NCI-H460 (cell line): ENCODE measurements at regions not wholly inside any gene's neighbourhood (a gene's known extent, or its start where the extent isn't known, plus 50 kb on each side); places are given as distances from the start of the nearest gene placed in this dataset.
"Not testable (repeated sequence)": the region's sequence is repeated elsewhere in the genome, so short reads cannot be mapped to it uniquely, and the experiment has no call there.

Experiments
- DNase-seq: peaks from one replicate; pipeline ENCODE4 v3.0.0-alpha.2; 2016; ENCODE audit warnings: low read depth; ENCODE audit errors: extremely low read depth

- no peak for DNase-seq
Observed at GRCh38 chr14:83899706-83900105, 1630.2 kb upstream of the FLRT2 start.

GRCh38 chr14:83905157-83905556, 1624.8 kb upstream of the FLRT2 start:
- DNase-seq, result no peak

DNA sequence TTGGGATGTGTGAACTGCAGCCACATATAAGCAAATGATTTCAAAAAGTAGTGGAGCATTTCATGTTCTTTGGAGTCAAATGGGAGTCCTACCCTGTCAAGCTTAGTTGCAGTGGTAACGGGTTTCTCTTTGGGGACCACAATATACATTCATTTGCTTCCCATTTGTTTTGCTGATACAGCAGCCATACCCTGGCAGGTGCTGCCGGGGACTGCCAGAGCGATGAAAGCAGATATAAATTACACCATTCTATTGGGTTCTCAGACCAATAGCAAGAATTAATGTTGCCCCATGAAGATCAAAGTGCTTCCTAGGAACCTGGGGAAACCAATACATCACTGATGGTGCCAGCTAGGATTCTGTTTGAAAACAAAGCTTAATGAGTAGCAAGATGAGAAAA, 1621.5 kb upstream of the FLRT2 start:
- DNase-seq, result no peak

GRCh38 chr14:83909507-83909906, 1620.4 kb upstream of the FLRT2 start:
- no peak for DNase-seq

- no peak for DNase-seq
Observed at GRCh38 chr14:83912032-83912642, 1617.8 kb upstream of the FLRT2 start.

DNA sequence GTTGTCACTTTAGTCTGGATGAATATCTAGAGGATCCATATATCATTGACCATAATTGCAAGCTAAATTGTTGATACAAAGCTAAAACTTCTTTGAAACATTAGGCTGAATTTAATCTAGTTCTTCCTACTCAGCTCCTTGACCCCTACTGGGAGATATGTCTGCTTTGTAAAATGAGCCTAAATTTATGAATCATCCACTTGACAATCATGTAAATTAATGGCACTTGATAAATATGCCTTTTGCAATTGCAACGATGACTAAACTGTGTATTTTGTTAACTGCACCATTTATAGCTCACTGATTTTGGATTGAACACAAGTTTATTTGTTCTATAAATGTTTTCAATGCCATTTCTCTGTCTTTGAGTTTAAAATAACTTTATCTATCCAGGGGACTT, 1616.5 kb upstream of the FLRT2 start:
- DNase-seq, result no peak

GRCh38 chr14:83918546-83918945, 1611.4 kb upstream of the FLRT2 start:
- DNase-seq, result no peak

DNA sequence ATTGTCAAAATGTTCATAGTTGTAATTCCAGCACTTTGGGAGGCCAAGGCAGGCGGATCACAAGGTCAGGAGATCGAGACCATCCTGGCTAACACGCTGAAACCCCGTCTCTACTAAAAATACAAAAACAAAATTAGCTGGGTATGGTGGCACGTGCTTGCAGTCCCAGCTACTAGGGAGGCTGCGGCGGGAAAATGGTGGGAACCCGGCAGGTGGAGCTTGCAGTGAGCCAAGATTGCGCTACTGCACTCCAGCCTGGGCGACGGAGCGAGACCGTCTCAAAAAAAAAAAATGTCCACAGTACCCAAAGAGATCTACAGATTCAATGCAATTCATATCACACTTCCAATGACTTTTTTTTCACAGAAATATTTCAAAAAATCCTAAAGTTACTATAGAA, 1610.3 kb upstream of the FLRT2 start:
- not testable (repeated sequence) for DNase-seq

GRCh38 chr14:83923842-83924241, 1606.1 kb upstream of the FLRT2 start:
- DNase-seq, result no peak

- no peak for DNase-seq
Observed at GRCh38 chr14:83924259-83924658, 1605.7 kb upstream of the FLRT2 start.

DNA sequence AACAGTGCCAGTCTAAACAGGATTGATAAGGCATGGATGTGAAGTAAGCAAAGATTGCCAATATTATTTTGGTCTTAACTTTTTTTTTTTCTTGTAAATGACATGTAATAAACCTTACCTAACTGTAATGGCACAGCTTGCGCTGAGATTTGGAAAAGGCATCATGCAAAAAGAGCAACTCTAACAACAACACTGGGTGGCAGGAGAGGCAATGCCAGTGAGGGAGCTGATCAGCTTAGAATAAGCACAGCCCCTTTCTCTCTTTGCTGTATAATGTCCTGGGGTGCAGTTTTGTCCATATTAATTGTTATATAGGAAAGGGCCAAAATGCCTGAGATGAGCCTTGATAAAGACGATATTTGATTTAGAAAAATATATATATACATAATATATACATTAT, 1589.7 kb upstream of the FLRT2 start:
- no peak for DNase-seq

GRCh38 chr14:83958359-83958758, 1571.6 kb upstream of the FLRT2 start:
- DNase-seq, result no peak

GRCh38 chr14:83960832-83961512, 1569.0 kb upstream of the FLRT2 start:
- no peak for DNase-seq

- DNase-seq, result no peak
Observed at GRCh38 chr14:83969998-83970397, 1559.9 kb upstream of the FLRT2 start.

GRCh38 chr14:83972631-83973030, 1557.3 kb upstream of the FLRT2 start:
- DNase-seq, result no peak

DNA sequence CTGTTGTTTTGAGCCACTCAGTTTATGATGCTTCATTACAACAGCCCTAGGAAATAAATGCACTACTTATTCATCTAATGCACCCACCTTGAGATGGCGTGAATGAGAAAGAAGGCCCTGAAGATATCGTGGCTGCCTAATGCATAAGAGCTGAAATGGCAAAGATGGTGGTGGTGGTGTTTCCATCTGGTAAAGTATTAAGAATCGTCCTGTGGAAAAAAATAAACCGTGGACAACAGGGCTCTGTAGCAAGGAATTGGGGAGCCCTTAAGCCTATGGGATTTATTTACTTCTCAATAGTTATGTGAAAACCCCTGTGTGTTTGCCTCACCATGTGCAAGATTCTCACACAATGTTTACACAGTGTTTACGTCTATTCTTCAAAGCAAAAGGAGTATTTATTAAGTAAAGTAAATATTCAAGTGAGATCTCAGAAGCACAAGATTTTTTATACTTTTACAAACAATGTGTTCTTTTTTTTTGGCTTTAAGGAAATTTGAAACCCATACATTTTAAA, 1555.2 kb upstream of the FLRT2 start:
- DNase-seq, result no peak

GRCh38 chr14:83975435-83975834, 1554.5 kb upstream of the FLRT2 start:
- no peak for DNase-seq

GRCh38 chr14:83975841-83976770, 1553.8 kb upstream of the FLRT2 start:
- no peak for DNase-seq

- no peak for DNase-seq
Observed at GRCh38 chr14:83977583-83977982, 1552.4 kb upstream of the FLRT2 start.

- DNase-seq, result not testable (repeated sequence)
Observed at GRCh38 chr14:83981676-83982258, 1548.2 kb upstream of the FLRT2 start.

- peak; percentile 50 for DNase-seq
Observed at GRCh38 chr14:83988275-83988674, 1541.7 kb upstream of the FLRT2 start.
